ENCODE measurements at regions not wholly inside any gene's neighbourhood (a gene's known extent, or its start where the extent isn't known, plus 50 kb on each side); places are given as distances from the start of the nearest gene placed in this dataset.

DNA sequence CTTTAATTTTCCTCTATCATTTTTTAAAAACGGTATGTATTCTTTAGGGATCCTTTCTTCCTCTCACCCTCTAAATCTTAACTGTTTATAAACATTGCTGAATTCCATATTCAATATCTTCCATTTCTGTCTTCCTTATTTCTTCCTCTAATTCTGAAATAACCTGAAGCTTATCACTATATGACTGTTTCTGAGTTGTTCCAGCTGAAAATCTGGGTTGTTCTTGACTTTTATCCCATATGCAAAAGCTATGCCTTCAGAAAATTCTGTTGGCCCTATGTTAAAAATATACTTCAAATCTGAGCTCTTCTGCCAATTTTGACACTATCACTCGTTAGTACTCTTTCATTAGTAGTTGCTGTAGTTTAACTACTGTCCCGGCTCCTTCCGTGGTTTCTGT lies 970.3 kb downstream of the BCL11B start:
- intact Hi-C loops (cut with DNase I) = no loop called here
- no peak for DNase-seq
- ATAC-seq = no peak

DNA sequence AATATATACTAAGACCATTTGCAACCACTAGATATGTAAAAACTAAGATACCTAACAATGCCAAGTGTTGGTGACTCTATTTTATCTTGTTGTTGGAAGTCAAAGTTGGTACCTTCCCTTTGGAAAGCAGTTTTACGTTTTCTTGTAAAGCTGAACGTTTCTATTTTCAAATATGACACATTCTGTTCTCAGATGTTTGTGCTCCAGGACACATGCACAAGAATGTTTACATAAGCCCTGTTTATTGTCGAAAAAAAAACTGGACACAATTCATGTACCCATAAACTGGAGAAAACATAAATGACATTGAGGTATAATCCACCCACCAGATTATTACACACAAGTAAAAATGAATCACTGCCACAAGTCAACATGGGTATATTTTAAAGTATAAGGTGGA lies 967.4 kb downstream of the BCL11B start:
- intact Hi-C loops (cut with DNase I) = no loop called here
- DNase-seq = no peak
- no peak for ATAC-seq

DNA sequence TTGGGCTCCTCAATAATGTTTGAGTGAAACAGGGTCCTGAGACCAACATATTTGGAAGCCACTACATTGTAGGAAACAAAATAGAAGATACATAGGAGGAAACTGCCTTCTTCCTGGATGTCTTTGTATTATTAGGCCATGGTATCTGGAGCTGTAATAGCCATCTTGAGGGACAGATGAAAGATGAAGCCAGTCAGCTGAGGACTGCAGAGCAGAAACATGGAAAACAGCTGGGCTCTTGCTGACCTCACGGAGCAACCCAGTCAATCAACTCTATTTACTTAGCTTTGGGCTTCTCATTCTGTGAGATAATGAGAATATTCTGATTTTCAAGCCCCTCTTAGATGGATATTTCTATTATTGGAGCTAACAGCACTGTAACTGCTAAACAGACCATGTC lies 962.4 kb downstream of the BCL11B start:
- DNase-seq (no peak), ATAC-seq (no peak)
- intact Hi-C loops (cut with DNase I) = no loop called here

DNA sequence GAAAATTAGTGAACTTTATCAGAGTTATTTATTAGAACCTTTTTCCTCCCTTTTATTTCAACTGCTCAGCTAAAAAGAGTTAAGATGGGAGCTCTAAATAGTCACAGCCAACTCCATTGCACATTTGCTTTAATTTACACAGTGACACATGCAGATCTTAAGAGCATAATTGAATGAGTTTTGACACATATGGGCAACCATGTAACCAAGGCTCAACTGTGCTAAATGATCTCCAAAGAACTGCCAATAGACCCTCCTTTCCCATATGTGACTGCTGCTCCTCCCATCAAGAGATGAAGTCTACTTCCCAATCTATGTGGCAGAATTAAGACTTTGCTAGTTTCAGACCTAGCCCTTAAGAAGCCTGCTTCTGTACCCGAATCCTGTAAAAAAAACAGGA lies 960.0 kb downstream of the BCL11B start:
- DNase-seq (no peak), ATAC-seq (no peak)
- intact Hi-C loops (cut with DNase I) = no loop called here

- intact Hi-C loops (cut with DNase I) = no loop called here
- DNase-seq (no peak), ATAC-seq (no peak)
Measured at GRCh38 chr14:98321841-98322240, 950.2 kb downstream of the BCL11B start.

- no peak for DNase-seq
- intact Hi-C loops (cut with DNase I) = no loop called here
- ATAC-seq = no peak
Measured at GRCh38 chr14:98323836-98324235, 948.2 kb downstream of the BCL11B start.

DNA sequence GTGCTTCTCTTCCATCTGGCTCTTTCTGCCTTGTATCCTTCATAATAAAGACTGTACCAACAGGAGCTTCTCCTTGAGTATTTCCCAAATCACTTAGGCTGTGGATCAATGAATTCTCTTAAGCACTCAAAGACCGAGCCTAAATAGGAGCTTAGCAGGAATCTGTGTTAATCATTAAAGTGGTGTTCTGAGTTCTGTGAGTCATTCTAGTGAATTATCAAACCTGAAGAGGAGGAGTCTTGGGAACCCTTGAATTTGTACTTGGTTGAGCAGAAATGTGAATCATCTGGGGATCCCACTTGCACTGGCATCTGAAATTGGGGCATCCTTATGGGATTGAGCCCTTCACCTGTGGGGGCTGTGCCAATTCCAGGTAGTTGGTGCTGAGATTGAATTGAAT lies 946.2 kb downstream of the BCL11B start:
- ATAC-seq (no peak), DNase-seq (no peak)
- intact Hi-C loops (cut with DNase I) = no loop called here

DNA sequence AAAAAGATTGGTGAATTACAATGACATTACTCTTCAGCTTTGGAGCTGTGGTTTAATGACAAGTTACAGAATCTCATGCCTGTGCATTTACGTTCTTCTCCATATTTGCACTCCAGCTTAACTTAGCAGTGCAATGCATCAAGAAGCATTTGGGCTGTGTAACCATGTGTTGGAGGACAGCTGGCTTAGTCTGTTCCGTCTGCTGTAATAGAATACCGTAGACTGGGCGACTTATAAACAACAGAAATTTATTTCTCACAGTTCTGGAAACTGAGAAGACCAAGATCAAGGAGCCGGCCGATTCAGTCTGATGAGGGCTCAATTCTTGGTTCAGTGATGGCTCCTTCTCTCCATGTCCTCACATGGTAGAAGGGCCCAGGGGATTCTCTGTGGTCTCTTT lies 943.5 kb downstream of the BCL11B start:
- intact Hi-C loops (cut with DNase I) = no loop called here
- ATAC-seq = no peak
- DNase-seq = no peak

- intact Hi-C loops (cut with DNase I) = no loop called here
- DNase-seq (no peak), ATAC-seq (no peak)
Measured at GRCh38 chr14:98334186-98334585, 937.8 kb downstream of the BCL11B start.

DNA sequence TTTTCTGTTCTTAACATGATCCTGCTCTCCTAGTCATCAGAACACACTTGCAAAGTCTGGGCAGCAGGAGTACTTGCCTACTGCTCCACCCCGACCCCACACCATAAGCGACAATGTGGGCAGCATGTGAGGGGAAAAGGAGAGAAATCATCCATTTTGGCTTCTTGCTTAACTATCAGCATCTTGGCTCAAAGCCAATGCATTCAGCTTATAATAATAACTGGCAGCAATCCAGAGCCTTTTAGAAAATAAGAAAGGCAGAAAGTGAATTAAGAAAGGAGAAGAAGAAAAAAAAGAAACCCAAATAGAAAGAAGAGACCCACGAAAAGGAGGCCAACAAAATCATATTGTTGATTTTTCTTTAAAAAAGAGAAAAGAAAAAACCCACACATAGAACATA lies 930.8 kb downstream of the BCL11B start:
- intact Hi-C loops (cut with DNase I) = no loop called here

DNA sequence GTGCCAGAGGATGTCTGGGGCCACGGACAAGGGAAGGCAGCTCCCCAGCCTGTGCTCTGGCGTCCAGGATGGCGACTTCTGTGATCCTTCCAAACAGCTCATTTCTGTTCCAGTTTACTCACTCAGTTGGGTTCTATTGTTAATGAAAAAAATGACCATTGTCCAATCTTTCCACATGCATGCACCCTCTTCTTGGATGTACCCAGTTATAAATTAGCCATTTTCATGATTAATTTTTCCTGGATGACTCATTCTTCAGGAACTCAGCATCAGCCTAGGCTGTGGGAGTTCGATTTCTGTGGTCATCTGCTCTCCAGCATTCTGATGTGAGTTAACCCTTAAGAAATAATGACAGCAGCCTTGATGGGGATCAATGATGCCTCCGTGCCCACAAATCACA lies 926.8 kb downstream of the BCL11B start:
- DNase-seq (no peak), ATAC-seq (no peak)
- intact Hi-C loops (cut with DNase I) = no loop called here

More for the DNA sequence above, 930.8 kb downstream of the BCL11B start:
- DNase-seq = no peak
- no peak for ATAC-seq

GRCh38 chr14:98347686-98348085 lies 924.3 kb downstream of the BCL11B start:
- DNase-seq (no peak), ATAC-seq (no peak)
- intact Hi-C loops (cut with DNase I) = no loop called here

- DNase-seq (no peak), ATAC-seq (no peak)
- intact Hi-C loops (cut with DNase I) = no loop called here
Measured at GRCh38 chr14:98348505-98348904, 923.5 kb downstream of the BCL11B start.

DNA sequence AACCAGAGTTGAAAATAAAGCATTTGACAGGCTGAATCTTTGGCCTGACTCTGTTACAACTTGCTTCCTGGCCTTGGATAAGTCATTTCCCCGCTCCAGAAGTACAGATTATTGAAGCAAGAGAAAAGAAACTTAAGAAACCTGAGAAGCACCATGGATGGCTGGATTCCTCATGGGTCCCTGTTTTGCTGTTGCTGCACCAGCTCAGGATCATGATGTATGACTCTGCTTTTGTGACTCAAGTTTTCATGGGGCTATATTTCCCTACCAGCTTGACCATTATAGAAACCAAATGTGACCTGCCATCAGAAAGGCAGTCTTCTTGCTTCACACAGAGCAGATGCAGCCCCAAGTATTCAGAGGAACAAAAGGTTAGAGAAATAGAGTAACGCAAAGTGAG lies 921.8 kb downstream of the BCL11B start:
- no peak for ATAC-seq
- intact Hi-C loops (cut with DNase I) = no loop called here
- DNase-seq = no peak

DNA sequence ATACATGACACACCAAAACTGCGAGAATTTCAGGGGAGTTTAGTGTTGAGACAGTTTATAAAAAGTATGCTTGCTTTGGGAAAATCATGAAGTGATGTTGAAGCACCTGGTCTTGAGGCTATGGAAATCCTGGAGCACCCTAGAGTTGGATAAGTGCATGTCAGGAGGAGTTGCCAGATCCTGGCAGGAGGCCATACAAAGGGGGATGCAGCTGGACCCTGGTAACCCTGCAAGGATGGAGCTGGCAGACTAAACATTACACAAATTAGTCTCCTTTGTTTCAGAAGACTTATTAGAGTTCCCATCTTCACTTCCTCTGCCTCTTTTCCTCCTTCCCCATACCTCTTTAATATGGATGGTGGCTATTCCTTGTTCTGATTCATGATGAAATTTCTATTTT lies 907.0 kb downstream of the BCL11B start:
- DNase-seq (no peak), ATAC-seq (no peak)
- intact Hi-C loops (cut with DNase I) = no loop called here

- intact Hi-C loops (cut with DNase I) = no loop called here
- no peak for DNase-seq
- ATAC-seq = no peak
Measured at GRCh38 chr14:98366429-98366828, 905.6 kb downstream of the BCL11B start.

DNA sequence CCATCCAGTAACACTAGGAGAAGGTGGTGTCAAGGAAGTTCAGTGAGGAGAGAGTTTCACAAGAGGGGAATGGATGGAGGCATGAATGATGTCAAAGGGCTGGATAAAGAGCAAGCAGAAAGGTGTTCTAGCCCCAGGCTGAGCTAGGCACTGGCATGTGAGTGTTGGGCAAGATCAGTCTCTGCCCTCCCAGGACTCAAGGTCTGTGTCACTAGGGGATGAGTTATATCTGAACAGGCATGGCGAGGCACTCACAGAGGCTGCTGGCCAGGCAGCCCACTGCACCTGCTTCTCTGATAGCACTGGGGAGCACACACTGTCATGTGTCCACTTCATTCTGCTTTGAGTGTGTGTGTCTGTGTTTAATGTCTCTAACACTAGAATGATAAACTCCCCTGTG lies 903.8 kb downstream of the BCL11B start:
- no peak for ATAC-seq
- intact Hi-C loops (cut with DNase I) = no loop called here

GRCh38 chr14:98368916-98369315 lies 903.1 kb downstream of the BCL11B start:
- intact Hi-C loops (cut with DNase I) = no loop called here
- ATAC-seq (no peak), DNase-seq (no peak)

More for the DNA sequence above, 903.8 kb downstream of the BCL11B start:
- no peak for DNase-seq

DNA sequence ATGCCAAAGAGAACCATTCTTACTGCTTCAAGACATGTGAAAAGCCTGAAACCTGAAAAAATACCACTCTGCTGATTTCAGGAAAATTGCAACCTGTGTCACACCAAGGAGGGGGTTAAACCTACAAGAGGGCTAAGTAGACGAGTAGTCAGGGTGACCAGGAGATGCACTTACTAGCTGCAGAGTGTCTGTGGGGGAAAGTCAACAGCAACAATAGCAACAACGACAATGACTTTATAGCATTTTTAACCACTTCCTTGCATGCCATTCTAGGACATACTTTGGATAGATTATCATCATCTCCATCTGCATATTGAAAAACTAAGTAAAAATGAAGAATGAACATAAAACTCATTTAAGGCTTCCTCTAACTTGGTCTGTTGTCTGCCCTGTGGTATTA lies 902.7 kb downstream of the BCL11B start:
- no peak for DNase-seq
- no peak for ATAC-seq
- intact Hi-C loops (cut with DNase I) = no loop called here

DNA sequence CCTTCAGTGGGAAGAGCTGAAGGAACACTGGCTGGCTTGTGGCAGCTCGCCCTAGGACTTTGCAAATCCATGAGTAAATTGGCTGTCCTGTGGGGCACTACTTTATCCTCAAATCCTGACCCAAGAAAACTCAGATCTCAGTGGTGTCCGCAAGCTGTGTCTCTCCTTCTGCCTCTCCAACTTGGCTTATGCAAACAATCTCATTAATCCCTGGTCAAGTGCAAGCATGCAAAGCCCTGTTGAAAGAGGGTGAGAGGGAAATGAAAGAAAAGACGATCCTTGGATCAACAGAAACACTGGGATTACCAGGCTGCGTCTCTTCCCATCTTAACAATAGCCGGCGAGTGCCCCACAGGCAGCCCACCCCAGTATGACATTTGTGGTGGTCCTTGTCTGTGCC lies 901.6 kb downstream of the BCL11B start:
- intact Hi-C loops (cut with DNase I) = no loop called here
- DNase-seq = no peak
- no peak for ATAC-seq

DNA sequence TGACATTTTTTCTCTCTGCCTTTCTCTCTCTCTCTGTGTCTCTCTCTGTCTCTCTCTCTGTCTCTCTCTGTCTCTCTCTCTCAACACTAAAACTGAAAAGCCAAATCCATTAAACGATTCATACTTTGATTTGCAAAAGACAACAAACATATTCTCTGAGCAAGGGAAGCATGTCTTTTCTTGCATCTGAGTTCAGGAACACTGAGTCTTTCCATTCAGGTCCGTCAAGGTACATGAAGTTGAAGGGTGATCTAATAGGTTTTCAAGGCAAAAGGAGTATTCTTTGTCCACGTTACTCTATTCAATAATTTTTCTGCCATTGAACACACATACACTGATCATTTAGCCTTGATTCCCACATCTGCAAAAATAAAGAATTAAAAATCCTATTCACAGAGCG lies 900.9 kb downstream of the BCL11B start:
- intact Hi-C loops (cut with DNase I) = no loop called here
- no peak for DNase-seq
- ATAC-seq = no peak

- DNase-seq (no peak), ATAC-seq (no peak)
- intact Hi-C loops (cut with DNase I) = no loop called here
Measured at GRCh38 chr14:98374136-98374535, 897.9 kb downstream of the BCL11B start.

GRCh38 chr14:98375566-98375965 lies 896.4 kb downstream of the BCL11B start:
- ATAC-seq (no peak), DNase-seq (no peak)
- intact Hi-C loops (cut with DNase I) = no loop called here

All from left cardiac atrium (tissue), 4 donors.